ENCODE measurements at regions not wholly inside any gene's neighbourhood (a gene's known extent, or its start where the extent isn't known, plus 50 kb on each side); places are given as distances from the start of the nearest gene placed in this dataset.
"Not testable (repeated sequence)": the region's sequence is repeated elsewhere in the genome, so short reads cannot be mapped to it uniquely, and the experiment has no call there.

DNA sequence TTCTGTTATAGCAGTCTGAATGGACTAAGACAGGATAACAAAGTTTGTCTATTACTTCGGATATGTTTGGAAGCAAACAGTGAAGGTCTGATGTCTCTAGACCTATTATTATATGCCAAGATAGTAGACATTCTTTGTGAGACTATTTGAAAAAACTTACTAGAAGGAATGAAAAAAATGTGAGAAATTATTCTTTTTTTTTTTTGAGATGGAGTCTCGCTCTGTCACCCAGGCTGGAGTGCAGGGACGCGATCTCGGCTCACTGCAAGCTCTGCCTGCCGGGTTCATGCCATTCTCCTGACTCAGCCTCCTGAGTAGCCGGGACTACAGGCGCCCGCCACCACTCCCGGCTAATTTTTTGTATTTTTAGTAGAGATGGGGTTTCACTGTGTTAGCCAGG, 690.7 kb upstream of the SLC35B3 start:
- DNase-seq (ENCODE audit: low spot score): not testable (repeated sequence)

GRCh38 chr6:9121549-9121948, 686.2 kb upstream of the SLC35B3 start:
- no peak for DNase-seq (ENCODE audit: low spot score)

DNA sequence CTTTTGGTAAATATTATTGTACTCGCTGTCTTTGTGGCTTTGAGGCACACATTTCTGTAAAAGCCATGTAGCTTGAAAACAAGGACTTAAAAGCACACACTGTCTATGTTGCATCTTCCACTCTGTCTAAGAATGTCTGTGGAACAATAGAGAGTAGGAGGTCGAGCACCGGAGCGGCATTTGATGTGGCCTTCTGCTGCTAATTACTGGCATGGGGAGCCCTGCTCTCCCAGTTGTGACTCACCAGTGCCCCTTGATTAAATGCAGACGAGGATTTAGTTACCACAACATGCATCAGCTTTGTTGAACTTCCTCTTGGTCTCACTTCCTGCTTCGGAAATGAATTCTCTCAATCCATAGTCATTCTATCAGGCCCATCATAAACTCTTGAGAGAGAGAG, 680.7 kb upstream of the SLC35B3 start:
- no peak for DNase-seq (ENCODE audit: low spot score)

DNA sequence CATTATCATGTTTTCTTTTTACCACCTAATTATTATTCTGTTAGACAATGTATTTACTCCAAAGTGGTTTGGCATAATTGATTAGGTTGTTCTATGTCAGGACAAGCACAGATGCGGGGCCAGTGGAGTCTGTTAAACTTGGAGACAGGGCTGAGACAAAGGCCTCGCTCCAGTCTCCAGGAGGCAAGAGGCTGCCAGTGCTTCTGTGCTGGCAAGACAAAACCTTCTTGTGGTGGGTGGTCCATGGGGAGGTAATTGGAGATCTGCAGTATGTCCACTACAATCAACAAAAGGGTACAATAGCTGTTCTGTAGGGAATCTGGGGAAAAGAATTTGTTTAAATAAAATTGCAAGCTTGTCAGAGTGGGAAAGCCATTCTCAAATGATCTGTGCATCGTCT, 677.2 kb upstream of the SLC35B3 start:
- DNase-seq (ENCODE audit: low spot score): no peak

GRCh38 chr6:9103876-9104521, 668.7 kb upstream of the SLC35B3 start:
- no peak for DNase-seq (ENCODE audit: low spot score)

- DNase-seq (ENCODE audit: low spot score): no peak
These were observed 666.6 kb upstream of the SLC35B3 start for GRCh38 chr6:9101920-9102319.

DNA sequence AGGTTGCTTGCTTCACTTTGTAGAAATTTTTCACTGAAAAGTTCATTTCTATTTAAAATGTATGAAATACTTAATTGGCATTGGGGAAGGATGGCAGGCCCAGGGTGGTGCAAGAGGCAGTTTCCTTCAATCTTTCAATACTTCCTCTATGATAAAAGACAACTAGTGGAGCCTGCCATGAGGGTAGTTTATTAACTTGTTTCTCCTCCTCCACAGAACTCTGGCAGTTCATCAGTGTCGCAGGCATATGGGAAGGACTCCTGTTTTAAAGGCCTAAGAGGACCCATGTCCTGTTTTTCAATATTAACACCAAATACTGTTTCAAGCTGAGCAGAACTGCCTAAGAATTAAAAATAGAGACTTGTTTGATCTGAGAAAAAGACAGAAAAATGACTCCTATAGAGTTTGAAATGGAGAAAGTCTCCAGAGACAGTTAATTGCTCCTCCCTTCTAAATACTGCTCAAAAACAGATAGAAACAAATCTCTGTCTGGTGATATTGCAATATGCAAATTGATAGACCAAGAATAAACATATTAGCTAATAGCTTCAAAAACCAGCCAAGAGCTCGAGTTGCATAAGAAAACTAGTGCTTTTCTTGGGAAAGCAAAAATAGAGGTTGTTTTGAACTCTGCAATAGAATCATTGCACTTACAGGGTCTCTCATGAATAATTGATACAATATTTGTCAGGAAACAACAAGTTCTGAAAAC, 665.7 kb upstream of the SLC35B3 start:
- DNase-seq (ENCODE audit: low spot score): no peak

GRCh38 chr6:9095729-9096128, 660.4 kb upstream of the SLC35B3 start:
- DNase-seq (ENCODE audit: low spot score): no peak

DNA sequence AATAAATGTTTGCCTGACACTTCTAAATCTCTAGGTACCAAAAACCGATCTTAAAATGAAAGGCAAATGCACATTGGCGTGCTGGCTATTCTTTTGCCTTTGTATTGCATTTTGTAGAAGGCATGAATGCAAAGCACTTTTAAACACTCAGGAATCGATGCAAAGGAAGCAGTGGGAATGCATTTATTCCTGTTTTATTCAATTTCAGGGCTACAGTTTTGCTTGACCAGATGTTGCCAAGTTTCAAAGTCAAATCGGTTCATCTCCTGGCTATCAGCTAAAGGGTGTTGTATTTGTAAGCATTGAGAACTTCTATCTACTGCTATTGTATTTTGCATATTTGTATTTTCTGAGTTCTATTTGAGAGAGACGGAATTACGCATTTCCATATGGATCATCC, 659.8 kb upstream of the SLC35B3 start:
- DNase-seq (ENCODE audit: low spot score): no peak

DNA sequence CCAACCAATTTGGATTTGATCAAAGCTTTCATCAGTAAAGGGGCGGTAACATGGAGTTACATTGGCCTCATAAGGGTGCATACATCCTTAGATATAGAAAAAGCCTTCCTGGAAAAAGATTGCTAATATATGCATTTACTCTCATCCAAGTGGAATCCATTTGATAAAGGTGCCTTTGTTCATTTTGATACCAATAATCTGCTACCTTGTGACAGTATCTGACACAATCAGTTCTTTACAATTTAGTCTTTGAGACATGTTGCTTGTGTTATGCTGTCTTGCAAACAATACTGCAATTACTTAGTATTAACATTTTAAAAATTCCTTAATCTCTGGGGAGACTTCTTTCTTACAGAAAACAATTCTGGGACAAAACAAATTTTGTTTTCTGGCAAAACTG, 654.4 kb upstream of the SLC35B3 start:
- no peak for DNase-seq (ENCODE audit: low spot score)

- no peak for DNase-seq (ENCODE audit: low spot score)
These were observed 652.1 kb upstream of the SLC35B3 start for GRCh38 chr6:9087470-9087869.

DNA sequence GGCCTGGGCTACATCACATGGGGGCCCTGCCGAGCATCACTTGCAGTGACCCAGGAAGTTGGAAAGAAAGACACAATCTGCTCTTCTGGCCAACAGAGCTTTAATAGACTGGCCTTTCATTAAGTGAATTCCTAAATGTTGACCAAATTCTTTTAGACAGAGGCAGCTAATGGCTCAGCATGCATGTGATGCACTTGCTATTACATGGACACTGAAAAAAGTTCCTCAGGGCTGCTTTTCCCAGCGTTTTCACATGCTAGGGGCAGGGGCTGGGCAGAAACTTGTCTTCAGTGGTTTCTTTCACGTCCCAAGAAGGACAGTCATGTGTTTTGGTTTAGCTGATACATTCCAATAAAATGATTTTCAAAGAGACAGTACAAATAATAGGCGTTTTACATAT, 651.0 kb upstream of the SLC35B3 start:
- DNase-seq (ENCODE audit: low spot score): no peak

- DNase-seq (ENCODE audit: low spot score): no peak
These were observed 650.3 kb upstream of the SLC35B3 start for GRCh38 chr6:9085709-9086070.

DNA sequence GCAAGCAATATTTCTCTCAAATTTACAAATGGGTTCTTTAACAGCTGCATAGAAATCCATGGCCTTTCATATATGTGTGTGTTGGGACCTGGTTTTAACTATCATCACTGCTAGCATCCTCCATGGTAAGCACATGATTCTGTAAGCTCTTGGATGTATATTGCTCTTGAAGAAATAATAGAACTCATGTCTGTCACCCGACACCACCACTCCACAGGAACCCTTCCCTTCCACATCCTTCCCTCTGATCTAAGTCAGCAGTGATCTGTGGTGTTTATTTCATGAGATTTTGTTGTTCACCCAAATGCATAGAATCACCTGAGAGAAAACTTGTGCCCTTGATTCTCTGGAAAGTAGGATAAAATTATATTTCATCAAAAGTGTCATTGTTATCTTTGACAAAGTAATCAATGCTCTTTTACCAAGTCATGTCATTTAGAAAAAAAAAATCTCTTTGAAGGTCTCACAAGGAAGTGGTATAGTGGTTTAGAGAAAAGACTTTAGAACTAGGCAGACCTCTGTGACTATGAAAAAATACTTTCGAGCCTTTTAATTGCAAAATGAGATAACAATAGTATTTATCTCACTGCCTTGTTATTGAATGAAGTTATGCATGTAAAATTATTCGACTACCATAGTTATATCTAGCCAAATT, 649.8 kb upstream of the SLC35B3 start:
- DNase-seq (ENCODE audit: low spot score): no peak

DNA sequence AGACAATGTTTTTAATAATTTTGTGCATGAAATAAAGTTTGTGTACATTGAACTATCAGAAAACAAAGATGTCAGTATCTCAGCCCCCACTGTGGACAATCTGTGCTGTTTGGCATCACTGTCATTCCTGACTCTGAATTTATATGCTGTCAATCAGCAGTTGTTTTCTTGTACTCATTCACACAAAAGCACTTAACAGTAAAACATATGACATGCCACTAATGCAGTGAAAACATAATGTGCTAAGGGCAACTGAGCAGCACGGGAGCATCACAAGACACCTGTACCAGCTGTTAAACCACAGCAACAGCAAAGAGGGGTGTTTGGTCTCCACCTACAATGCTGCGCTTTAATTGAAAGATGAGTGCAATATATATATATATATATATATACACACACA, 647.8 kb upstream of the SLC35B3 start:
- DNase-seq (ENCODE audit: low spot score): no peak

DNA sequence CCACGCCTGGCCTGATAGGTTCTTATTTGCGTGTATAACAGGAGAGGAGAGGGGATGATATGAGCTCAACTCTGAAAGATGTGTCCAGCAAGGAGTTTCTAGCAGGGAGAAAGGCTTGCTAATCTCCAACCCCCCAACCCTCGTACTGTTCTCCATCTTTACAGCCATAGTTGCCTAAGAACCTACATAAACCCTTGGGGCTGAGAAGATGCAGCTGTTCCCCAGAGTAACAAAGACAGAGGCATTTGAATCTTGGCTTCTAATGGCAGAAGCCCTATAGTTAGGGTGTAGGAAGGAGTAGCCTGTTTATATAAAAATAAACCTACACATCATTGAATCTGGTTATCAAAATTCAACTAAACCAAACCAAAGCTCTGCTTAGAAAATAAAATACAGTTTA, 631.4 kb upstream of the SLC35B3 start:
- DNase-seq (ENCODE audit: low spot score): no peak

DNA sequence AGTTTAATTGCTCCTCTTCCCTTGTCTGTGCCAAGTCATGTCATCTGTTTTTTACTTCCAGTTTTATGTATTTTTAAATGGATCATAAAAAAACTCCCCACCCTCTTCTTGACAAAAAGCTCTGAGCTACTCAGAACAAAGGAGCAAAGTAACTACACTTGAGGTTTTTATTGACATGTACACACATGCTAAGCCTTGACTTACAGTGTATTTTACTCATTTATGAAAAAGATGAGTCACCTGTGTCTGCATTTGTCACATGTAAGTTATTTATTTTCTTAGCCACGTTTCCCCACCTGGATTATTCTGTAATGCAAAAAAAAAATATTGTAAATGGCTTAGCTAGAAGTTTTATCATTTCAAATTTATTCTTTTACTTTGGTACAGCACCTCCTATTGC, 628.8 kb upstream of the SLC35B3 start:
- DNase-seq (ENCODE audit: low spot score): no peak

DNA sequence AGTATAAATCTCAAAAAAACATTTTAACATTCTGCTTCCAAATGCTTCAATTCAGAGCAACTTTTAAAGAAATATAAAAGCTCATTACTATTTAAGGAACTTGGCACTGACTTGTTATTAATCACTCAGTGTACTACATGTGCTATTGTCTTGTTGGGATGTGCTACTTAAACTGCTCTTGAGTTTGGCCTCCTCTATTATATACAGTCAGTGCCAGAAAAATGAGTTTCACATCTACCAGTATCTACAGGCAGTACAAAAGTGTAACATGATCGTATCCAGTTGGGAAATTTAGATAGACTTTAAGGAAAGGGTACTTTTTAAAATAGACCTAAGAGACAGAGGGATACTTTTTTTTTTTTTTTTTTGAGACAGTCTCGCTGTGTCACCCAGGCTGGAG, 627.3 kb upstream of the SLC35B3 start:
- no peak for DNase-seq (ENCODE audit: low spot score)

DNA sequence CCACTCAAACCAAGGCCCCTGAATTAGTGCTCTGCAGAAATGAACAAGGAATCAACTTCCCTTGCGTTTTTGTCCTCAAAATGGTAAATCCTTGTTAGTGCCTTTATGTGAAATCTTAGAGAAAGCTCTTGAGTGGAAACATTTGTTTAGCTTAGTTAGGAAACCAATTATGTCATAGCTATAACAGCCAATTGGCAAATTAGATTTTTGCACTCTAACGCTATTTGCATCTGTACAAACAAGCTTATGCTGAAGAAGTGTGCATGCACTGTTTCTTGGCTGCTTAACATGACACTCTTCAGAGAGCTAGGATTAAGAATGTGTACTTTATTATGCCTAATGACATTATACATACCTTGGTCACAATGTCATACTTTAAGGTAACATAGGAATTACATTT, 622.6 kb upstream of the SLC35B3 start:
- DNase-seq (ENCODE audit: low spot score): no peak

- no peak for DNase-seq (ENCODE audit: low spot score)
These were observed 621.2 kb upstream of the SLC35B3 start for GRCh38 chr6:9056556-9056955.

GRCh38 chr6:9044426-9044825, 609.1 kb upstream of the SLC35B3 start:
- no peak for DNase-seq (ENCODE audit: low spot score)

GRCh38 chr6:9040718-9041117, 605.4 kb upstream of the SLC35B3 start:
- no peak for DNase-seq (ENCODE audit: low spot score)

DNA sequence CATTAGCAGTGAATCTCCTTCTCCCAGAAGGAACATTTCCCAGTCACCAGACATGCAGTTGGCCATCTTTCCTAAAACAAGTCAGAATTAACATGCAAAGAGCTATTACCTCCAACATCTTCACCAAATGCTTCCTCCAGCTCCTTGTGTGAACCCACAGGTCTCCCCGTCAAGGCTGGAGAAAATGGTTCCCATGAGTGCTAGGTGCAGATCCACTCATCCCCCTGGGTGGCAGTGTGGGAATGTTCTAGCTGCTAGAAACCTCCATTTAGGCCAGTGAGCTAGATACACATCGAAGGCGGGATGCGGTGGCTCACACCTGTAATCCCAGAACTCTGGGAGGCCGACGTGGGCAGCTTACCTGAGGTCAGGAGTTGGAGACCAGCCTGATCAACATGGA, 603.9 kb upstream of the SLC35B3 start:
- DNase-seq (ENCODE audit: low spot score): no peak
